OCI-LY1 (cell line): ENCODE measurements at regions not wholly inside any gene's neighbourhood (a gene's known extent, or its start where the extent isn't known, plus 50 kb on each side); places are given as distances from the start of the nearest gene placed in this dataset.

Experiments used
- EZH2 ChIP-seq: fragments of 200-600 bp; sonication (generic), shearing (Covaris generic); IDR thresholded peaks from 2 replicates; pipeline ENCODE4 v1.8.0; 2017; ENCODE audit warnings: borderline replicate concordance, mixed run types, mild to moderate bottlenecking, antibody characterized with exemption, low read length, moderate library complexity, mixed read lengths
- TF ChIP-seq, protein P1 (sequence below): fragments of 200-600 bp; sonication (generic), shearing (Covaris generic); IDR thresholded peaks from 2 replicates; pipeline ENCODE4 v1.5.1; 2017; ENCODE audit warnings: mild to moderate bottlenecking, antibody characterized with exemption, low read length, moderate library complexity, mixed read lengths

DNA sequence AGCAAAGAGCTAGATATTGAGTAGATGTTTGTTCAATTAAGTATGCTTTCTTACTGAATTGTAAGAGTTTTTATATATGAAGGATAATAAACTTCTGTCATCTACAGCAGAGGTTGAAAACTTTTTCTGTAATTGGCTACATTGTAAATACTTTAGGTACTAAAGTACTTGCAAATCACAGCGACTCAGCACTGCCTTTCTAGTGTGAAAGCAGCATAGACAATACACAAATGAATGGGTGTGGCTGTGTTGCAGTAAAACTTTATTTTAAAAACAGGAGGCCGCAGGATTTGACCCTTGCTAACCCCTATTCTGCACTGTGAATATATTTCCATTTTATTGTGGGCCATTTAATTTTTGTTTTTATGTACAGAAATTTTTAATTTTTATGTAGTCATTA, 104.3 kb upstream of the TMC3 start:
- TF ChIP-seq, protein P1, sequence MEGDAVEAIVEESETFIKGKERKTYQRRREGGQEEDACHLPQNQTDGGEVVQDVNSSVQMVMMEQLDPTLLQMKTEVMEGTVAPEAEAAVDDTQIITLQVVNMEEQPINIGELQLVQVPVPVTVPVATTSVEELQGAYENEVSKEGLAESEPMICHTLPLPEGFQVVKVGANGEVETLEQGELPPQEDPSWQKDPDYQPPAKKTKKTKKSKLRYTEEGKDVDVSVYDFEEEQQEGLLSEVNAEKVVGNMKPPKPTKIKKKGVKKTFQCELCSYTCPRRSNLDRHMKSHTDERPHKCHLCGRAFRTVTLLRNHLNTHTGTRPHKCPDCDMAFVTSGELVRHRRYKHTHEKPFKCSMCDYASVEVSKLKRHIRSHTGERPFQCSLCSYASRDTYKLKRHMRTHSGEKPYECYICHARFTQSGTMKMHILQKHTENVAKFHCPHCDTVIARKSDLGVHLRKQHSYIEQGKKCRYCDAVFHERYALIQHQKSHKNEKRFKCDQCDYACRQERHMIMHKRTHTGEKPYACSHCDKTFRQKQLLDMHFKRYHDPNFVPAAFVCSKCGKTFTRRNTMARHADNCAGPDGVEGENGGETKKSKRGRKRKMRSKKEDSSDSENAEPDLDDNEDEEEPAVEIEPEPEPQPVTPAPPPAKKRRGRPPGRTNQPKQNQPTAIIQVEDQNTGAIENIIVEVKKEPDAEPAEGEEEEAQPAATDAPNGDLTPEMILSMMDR = no peak
- TF ChIP-seq EZH2 = no peak
